ENCODE measurements at regions not wholly inside any gene's neighbourhood (a gene's known extent, or its start where the extent isn't known, plus 50 kb on each side); places are given as distances from the start of the nearest gene placed in this dataset.

DNA sequence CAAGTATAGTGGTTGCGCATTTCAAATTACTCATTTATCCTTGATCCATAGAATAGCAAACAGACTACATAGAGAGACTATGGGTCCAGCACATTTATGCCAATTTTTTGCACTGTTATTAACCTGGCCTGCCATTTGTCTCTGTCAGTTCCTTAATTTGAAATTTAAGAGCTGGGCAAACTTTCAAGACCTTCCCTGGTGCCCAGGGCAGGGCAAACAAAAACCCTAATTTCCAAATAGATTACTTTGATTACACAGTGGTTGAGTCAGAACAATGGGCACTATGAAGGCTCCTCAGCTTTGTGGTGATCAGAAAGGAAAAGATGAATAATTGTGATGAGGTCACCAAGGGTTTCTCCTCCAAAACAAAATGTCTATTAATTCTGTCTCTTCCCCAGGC lies 80.6 kb downstream of the TNFSF18 start:
- Mint-ChIP-seq H3K4me1 (peaks cover 11% of the 10 kb centered on the region), H3K36me3 (ENCODE audit: low read depth) (no peaks in the 10 kb centered on the region), H3K27ac (no peak overlapping the region), H3K9me3 (no peaks in the 10 kb centered on the region), H3K27me3 (peaks cover 9% of the 10 kb centered on the region), H3K4me3 (no peak overlapping the region)
- no peak for DNase-seq
- ChIA-PET CTCF (no interaction called here), POLR2A (no interaction called here)

DNA sequence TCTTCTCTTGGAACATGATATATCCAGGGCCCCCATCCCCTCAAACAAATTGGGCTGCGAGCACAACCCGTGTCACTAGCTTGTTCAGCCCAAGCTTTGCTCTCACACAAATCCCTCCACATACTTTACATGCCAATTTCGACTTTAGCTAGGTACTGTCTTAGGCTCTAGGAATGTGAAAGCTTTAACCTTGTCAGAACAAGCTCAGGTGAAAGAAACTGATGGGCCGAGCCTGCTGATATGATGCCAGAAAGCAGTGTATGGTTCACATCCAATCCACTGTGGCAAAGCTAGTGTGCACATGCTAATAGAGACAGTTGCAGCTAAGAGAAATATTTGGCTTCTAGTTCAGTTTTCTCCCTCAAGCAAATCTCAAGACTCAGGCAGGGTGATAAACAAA lies 79.5 kb downstream of the TNFSF18 start:
- no peaks in the 10 kb centered on the region for H3K36me3 Mint-ChIP-seq (ENCODE audit: low read depth)
- no peaks in the 10 kb centered on the region for H3K9me3 Mint-ChIP-seq
- ChIA-PET CTCF (no interaction called here), POLR2A (no interaction called here)
- peaks cover 11% of the 10 kb centered on the region for H3K4me1 Mint-ChIP-seq
- no peak overlapping the region for H3K27ac Mint-ChIP-seq
- no peak for DNase-seq
- H3K4me3 Mint-ChIP-seq, result no peak overlapping the region
- peaks cover 9% of the 10 kb centered on the region for H3K27me3 Mint-ChIP-seq

DNA sequence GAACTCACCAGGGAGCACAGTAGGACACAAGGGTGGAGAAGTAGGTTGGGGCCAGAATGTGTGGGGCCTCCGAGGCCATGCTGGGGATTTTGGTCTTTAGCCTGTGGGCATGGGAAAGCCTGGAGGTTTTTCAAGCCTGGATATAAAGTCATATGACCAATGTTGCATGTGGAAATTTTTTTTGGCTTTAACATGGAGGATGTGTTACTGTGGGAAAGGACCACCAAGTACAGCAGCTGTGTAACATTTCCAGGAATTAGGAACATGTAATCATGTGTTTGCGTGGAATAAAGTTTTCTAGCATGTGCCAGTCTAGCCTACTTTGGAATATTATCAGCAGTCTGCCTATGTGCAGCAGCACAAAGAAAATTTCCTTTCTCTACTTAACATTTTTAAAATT lies 78.5 kb downstream of the TNFSF18 start:
- Mint-ChIP-seq H3K4me1 (peaks cover 5% of the 10 kb centered on the region), H3K27me3 (peaks cover 9% of the 10 kb centered on the region), H3K36me3 (ENCODE audit: low read depth) (no peaks in the 10 kb centered on the region), H3K27ac (no peak overlapping the region), H3K4me3 (no peak overlapping the region), H3K9me3 (no peaks in the 10 kb centered on the region)
- CTCF ChIA-PET, result no interaction called here
- POLR2A ChIA-PET, result no interaction called here
- DNase-seq, result no peak

DNA sequence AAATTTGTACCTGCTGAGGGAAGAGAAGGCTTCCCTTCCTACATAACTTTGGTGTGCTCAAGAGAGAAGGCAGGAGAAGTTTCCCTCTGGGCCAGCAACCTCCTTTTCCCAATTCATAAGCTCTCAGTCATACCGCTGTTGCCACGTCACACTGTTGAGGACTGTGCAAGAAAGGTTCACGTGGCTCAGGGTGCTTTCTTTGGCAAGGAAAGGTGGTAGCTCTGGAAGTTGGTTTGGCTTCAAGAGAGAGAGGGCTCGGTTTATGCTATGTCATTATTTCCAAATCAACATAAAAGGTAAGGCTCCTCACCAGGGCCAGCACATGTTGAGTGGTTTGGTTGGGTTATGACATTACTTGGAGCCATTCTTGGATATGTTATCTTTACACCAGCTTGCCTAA lies 77.3 kb downstream of the TNFSF18 start:
- no peak for DNase-seq
- H3K27me3 Mint-ChIP-seq, result peaks cover 9% of the 10 kb centered on the region
- no peak overlapping the region for H3K4me3 Mint-ChIP-seq
- no peaks in the 10 kb centered on the region for H3K4me1 Mint-ChIP-seq
- no peaks in the 10 kb centered on the region for H3K36me3 Mint-ChIP-seq (ENCODE audit: low read depth)
- ChIA-PET CTCF (no interaction called here), POLR2A (no interaction called here)
- H3K27ac Mint-ChIP-seq, result no peak overlapping the region
- H3K9me3 Mint-ChIP-seq, result no peaks in the 10 kb centered on the region

DNA sequence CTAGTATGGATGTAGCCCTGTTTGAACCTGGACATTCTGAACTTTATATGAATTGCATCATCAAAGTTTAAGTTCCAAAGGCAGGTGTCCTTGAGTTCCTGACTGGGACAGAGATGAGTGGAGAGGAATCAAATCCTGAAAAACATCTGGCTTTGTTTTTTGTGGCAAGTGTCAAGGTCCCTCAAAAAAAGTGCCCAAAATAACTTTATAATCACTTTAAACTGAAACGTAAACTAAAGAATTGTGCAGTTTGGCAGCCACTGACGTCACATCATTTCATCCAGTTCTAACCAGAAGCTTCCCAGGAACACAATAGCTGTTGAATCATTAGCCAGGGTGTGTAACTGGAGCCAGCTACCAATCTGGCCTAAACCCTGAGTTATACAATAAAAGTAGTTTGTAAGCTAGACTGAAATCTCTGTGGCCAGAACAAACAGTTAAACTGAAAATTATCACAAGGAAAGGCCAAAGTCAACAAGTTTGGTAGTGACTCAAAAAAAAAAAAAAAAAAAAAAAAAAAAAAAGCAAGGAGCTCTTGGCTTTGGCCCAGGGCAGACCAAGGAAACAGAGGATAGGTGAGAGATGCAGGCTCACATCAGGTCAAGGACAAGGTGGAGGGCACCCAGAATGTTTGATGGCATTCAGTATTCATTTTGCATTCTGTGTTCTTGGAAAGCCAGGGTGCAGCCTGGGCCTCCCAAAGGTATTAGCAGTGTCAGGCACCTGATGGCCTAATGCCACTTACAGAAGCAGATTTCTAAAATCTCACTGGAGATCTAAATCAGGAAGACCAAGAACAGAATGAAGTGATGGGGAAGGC lies 74.3 kb downstream of the TNFSF18 start:
- DNase-seq, result no peak
- no peaks in the 10 kb centered on the region for H3K4me1 Mint-ChIP-seq
- peaks cover 4% of the 10 kb centered on the region for H3K27me3 Mint-ChIP-seq
- POLR2A ChIA-PET, result no interaction called here
- no peaks in the 10 kb centered on the region for H3K9me3 Mint-ChIP-seq
- no peaks in the 10 kb centered on the region for H3K36me3 Mint-ChIP-seq (ENCODE audit: low read depth)
- no peak overlapping the region for H3K27ac Mint-ChIP-seq
- no peak overlapping the region for H3K4me3 Mint-ChIP-seq
- CTCF ChIA-PET, result interaction anchor here (1.8 kb wide), 1 partner anchor 150 kb away, joined by 4 read pairs; no protein-coding TSS in a partner anchor

DNA sequence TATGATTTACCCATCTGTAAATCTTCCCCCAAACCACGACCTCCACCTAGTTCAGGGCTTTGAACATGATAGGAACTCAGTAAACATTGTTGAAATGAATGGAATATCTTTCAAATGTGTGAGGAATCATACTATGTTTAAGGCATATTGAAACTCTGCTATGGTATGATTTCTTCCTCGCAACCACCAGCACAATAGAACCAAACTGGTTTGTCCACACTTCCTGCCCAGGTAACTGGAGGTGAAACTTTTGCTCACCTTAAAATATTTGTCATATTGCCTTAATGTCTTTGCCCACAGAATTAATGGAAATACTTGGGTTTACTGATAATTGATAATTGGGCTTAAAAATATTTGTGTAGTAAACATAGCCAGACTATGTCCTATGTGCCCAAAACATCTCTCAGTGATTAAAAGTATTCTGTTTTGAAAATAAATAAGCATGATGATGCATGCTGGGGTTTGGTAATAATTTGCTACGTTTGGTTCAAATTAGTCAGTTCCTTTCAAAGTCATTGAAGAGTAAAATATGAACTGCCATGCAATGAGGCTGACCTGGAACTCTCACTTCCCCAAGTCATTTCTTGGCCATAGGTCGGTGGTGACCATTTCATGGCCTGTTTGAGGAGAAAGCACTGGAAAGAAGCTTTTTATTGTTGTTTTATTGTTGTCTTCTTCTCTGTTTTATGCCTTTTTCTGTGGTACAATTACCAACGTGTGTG lies 73.3 kb downstream of the TNFSF18 start:
- H3K4me1 Mint-ChIP-seq, result no peaks in the 10 kb centered on the region
- peaks cover 1% of the 10 kb centered on the region for H3K27me3 Mint-ChIP-seq
- DNase-seq, result no peak
- H3K9me3 Mint-ChIP-seq, result no peaks in the 10 kb centered on the region
- ChIA-PET POLR2A (no interaction called here), CTCF (interaction anchor here (1.8 kb wide), 1 partner anchor 151 kb away, joined by 4 read pairs; no protein-coding TSS in a partner anchor)
- no peaks in the 10 kb centered on the region for H3K36me3 Mint-ChIP-seq (ENCODE audit: low read depth)
- no peak overlapping the region for H3K27ac Mint-ChIP-seq
- H3K4me3 Mint-ChIP-seq, result no peak overlapping the region

DNA sequence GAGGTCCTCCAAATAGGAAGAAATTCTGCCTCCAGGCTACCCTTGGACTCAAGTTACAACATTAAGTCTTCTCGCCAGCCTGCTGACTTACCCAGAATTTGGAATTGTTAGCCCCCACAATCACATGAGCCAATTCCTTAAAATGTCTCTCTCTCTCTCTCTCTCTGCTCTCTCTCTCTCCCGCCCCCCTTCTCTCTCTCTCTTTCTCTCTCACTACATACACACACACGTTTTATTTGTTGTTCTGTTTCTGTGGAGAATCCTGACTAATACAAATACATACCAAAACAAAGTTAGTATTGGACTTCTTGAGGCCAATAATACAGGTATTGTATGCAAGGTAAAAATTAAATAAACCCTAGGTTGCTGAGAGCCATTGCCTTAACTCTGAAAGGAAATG lies 72.1 kb downstream of the TNFSF18 start:
- no peak overlapping the region for H3K27ac Mint-ChIP-seq
- CTCF ChIA-PET, result no interaction called here
- POLR2A ChIA-PET, result no interaction called here

DNA sequence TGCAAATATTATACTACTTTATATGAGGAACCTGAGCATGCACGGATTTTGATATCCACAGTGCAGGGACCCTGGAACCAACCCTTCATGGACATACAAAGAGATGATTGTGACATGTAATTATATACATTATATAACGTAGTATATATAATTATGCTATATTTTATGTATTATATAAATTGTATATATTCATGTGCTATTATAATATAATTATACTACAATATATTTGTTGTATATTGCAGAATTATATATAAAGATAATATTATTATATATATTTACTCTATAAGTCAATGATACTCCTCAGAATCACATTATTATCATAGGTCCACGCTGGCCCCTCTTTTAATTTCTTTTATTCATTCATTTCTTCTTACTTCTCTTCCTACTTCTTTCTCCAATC lies 70.9 kb downstream of the TNFSF18 start:
- ChIA-PET CTCF (no interaction called here), POLR2A (no interaction called here)
- DNase-seq, result no peak
- Mint-ChIP-seq H3K4me1 (no peaks in the 10 kb centered on the region), H3K27me3 (peaks cover 1% of the 10 kb centered on the region), H3K36me3 (ENCODE audit: low read depth) (no peaks in the 10 kb centered on the region), H3K9me3 (no peaks in the 10 kb centered on the region), H3K4me3 (no peak overlapping the region), H3K27ac (no peak overlapping the region)

More for the DNA sequence above, 72.1 kb downstream of the TNFSF18 start:
- H3K4me3 Mint-ChIP-seq, result no peak overlapping the region
- H3K36me3 Mint-ChIP-seq (ENCODE audit: low read depth), result no peaks in the 10 kb centered on the region
- DNase-seq, result no peak
- H3K9me3 Mint-ChIP-seq, result no peaks in the 10 kb centered on the region
- peaks cover 1% of the 10 kb centered on the region for H3K27me3 Mint-ChIP-seq
- no peaks in the 10 kb centered on the region for H3K4me1 Mint-ChIP-seq

DNA sequence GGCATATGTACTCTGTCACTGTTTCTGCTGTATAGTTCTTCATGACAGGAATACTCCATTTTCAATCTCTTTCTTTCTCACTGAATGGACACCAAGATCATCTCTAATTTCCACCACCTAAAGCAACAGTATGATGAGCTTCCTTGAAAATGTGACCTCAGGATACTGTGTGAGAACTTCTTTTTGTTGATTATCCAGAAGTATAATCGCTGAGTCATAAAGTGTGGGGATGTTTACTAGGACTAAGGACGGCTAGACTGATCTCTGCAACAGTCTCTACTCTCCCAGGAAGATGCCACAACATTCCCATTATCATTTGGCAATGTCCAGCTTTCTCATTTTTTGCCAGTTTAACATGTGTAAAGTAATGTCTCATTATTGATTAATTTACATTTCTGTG lies 70.3 kb downstream of the TNFSF18 start:
- DNase-seq, result no peak
- CTCF ChIA-PET, result no interaction called here
- POLR2A ChIA-PET, result no interaction called here
- Mint-ChIP-seq H3K36me3 (ENCODE audit: low read depth) (no peaks in the 10 kb centered on the region), H3K9me3 (no peaks in the 10 kb centered on the region), H3K27ac (no peak overlapping the region), H3K4me3 (no peak overlapping the region), H3K4me1 (no peaks in the 10 kb centered on the region), H3K27me3 (peaks cover 1% of the 10 kb centered on the region)

DNA sequence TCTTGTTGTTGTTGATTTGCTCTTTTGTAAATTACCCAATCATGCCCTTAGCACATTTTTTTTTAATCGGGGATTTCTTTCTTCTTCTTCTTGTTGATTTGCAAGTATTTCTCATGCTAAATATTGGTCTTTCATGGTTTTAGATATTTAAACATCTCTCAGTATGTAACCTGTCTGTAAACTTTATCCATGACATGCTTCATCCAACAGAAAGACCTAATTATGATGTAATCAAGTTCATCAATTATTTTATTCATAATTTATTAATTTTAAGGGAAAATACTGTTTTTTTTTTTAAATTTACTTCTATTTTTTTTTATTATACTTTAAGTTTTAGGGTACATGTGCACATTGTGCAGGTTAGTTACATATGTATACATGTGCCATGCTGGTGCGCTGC lies 69.8 kb downstream of the TNFSF18 start:
- H3K4me1 Mint-ChIP-seq, result no peaks in the 10 kb centered on the region
- DNase-seq, result no peak
- no peak overlapping the region for H3K27ac Mint-ChIP-seq
- no peaks in the 10 kb centered on the region for H3K36me3 Mint-ChIP-seq (ENCODE audit: low read depth)
- CTCF ChIA-PET, result no interaction called here
- H3K9me3 Mint-ChIP-seq, result no peaks in the 10 kb centered on the region
- H3K27me3 Mint-ChIP-seq, result peaks cover 1% of the 10 kb centered on the region
- POLR2A ChIA-PET, result no interaction called here
- H3K4me3 Mint-ChIP-seq, result no peak overlapping the region

All from activated CD4-positive, alpha-beta memory T cell treated with anti-CD3 and anti-CD28 coated beads, Interleukin-2, amount 10 ng/mL, durations not matched to agents 7 days and 5 days (primary cell).